Ovary (tissue), 7 donors: ENCODE measurements at regions not wholly inside any gene's neighbourhood (a gene's known extent, or its start where the extent isn't known, plus 50 kb on each side); places are given as distances from the start of the nearest gene placed in this dataset.

Experiments
- DNase-seq, 5 donors: peaks; one replicate each; pipeline ENCODE4 v3.0.0-alpha.2; 2019 to 2020
- H3K27ac ChIP-seq, 2 donors: fragments of 200-600 bp; one replicate each; pipeline versions ENCODE4 v1.5.1 to v1.8.0; 2019 to 2022
- H3K27me3 ChIP-seq: fragments of 200-600 bp; one replicate; pipeline ENCODE4 v1.8.0; 2022
- H3K36me3 ChIP-seq: fragments of 200-600 bp; sonication (generic); one replicate; pipeline ENCODE4 v1.5.1; 2019
- H3K4me1 ChIP-seq: one replicate; pipeline ENCODE4 v1.8.1; 2013; ENCODE audit warnings: mild to moderate bottlenecking, moderate library complexity; ENCODE audit not compliant: insufficient read depth
- H3K4me3 ChIP-seq: fragments of 200-600 bp; sonication (generic); one replicate; pipeline ENCODE4 v1.5.1; 2017
- H3K9me3 ChIP-seq, 2 donors: fragments of 200-600 bp in 1 of 2; sonication (generic) in 1 of 2; one replicate each; pipeline versions ENCODE4 v1.5.1 to v1.8.1; 2013 to 2019; ENCODE audit warnings: mild to moderate bottlenecking in 1 of 2, moderate library complexity in 1 of 2
- CTCF ChIP-seq, 3 donors: fragments of 450-650 bp in 2 of 3; fragments of 200-600 bp in 1 of 3; IDR thresholded peaks; one replicate each; pipeline versions ENCODE4 v1.5.1 to v1.8.0; 2016 to 2022; ENCODE audit warnings: antibody characterized with exemption in 3 of 3, mild to moderate bottlenecking in 1 of 3
- EP300 ChIP-seq: sonication (generic); formaldehyde crosslinking; IDR thresholded peaks from one replicate; pipeline ENCODE4 v1.6.1; 2017; ENCODE audit warnings: antibody characterized with exemption
- POLR2A ChIP-seq: fragments of 450-650 bp; IDR thresholded peaks from one replicate; pipeline ENCODE4 v1.6.1; 2017; ENCODE audit warnings: antibody characterized with exemption, mild to moderate bottlenecking, moderate library complexity
- WGBS, 3 donors: extraction: QIAGEN DNeasy Blood & Tissue Kit in 1 of 3; methylation state at CpG; one replicate each; pipeline versions ENCODE4 v1.1.5 to v1.1.7; 2013 to 2017; 5-methylcytosine and 5-hydroxymethylcytosine counted together
- intact Hi-C, 4 donors: fragments of 100-400 bp; cut with DNase I; formaldehyde crosslinking; loops; one replicate each; pipeline versions ENCODE4 v1.11.0 to v1.15.1; 2022 to 2023
- donor health status: DM: no; HTN: no; CAD: no; lungs with moderate emphysema.
- donor health status: DM: no; HTN: no; CAD: no.
- donor health status: Bipolar disorder and iron deficiency.
- donor health status: DM: no; HTN: no; CAD: no.
- donor health status: DM: yes; HTN: yes; CAD: no.

- no peaks in the 10 kb centered on the region for H3K9me3 ChIP-seq
Observed at GRCh38 chr16:66265556-66266141, 100.8 kb upstream of the CDH5 start.

GRCh38 chr16:66265048-66265415, 101.5 kb upstream of the CDH5 start:
- TF ChIP-seq EP300 (no peak), CTCF (IDR thresholded peaks at IDR 0.05) (no peak), POLR2A (no peak)
- DNase-seq, result peak in 1 of 5 donors; percentile 8
- Histone ChIP-seq H3K27me3 (no peaks in the 10 kb centered on the region), H3K9me3 (no peaks in the 10 kb centered on the region), H3K4me1 (peaks cover 13% of the 10 kb centered on the region), H3K36me3 (no peaks in the 10 kb centered on the region), H3K27ac (no peak overlapping the region), H3K4me3 (no peak overlapping the region)
- intact Hi-C loops, result loop anchor here in 2 of 4 donors (10.0 kb wide), 2 partner anchors 510 to 1140 kb away; partner anchors contain the start of gene CDH11 (in 1 of the 2)
- 65 to 96% (median 86%) methylated on average over 3 of the region's 3 CpGs for WGBS, 3 donors

More at GRCh38 chr16:66265556-66266141, 100.8 kb upstream of the CDH5 start:
- WGBS, 3 donors, result 82 to 86% (median 86%) methylated on average over 13 of the region's 13 CpGs
- peaks cover 15% of the 10 kb centered on the region for H3K4me1 ChIP-seq
- intact Hi-C loops, result loop anchor here in 2 of 4 donors (2.0 to 10.0 kb wide), 3 partner anchors 511 to 1143 kb away; partner anchors contain the start of gene CDH11 (in 2 of the 2)
- peak in 1 of 5 donors; percentile 17 for DNase-seq
- no peaks in the 10 kb centered on the region for H3K27me3 ChIP-seq
- no peak for TF ChIP-seq EP300
- TF ChIP-seq CTCF (IDR thresholded peaks at IDR 0.05), result no peak
- TF ChIP-seq POLR2A, result no peak
- H3K27ac ChIP-seq, result peak overlapping the region in 1 of 2 donors; percentile 2
- H3K36me3 ChIP-seq, result no peaks in the 10 kb centered on the region
- H3K4me3 ChIP-seq, result no peak overlapping the region

- Histone ChIP-seq H3K4me3 (no peak overlapping the region), H3K9me3 (no peaks in the 10 kb centered on the region), H3K4me1 (peaks cover 13% of the 10 kb centered on the region), H3K36me3 (no peaks in the 10 kb centered on the region), H3K27me3 (no peaks in the 10 kb centered on the region), H3K27ac (no peak overlapping the region)
- TF ChIP-seq POLR2A (no peak), CTCF (IDR thresholded peaks at IDR 0.05) (no peak), EP300 (no peak)
- 88 to 95% (median 93%) methylated on average over 17 of the region's 17 CpGs for WGBS, 3 donors
- intact Hi-C loops, result loop anchor here in 2 of 4 donors (10.0 kb wide), 2 partner anchors 510 to 1140 kb away; partner anchors contain the start of gene CDH11 (in 1 of the 2)
- DNase-seq, result peak in 1 of 5 donors; percentile 17
Observed at GRCh38 chr16:66264311-66265047, 102.0 kb upstream of the CDH5 start.

GRCh38 chr16:66263973-66264310, 102.5 kb upstream of the CDH5 start:
- H3K27me3 ChIP-seq, result no peaks in the 10 kb centered on the region
- peaks cover 13% of the 10 kb centered on the region for H3K4me1 ChIP-seq
- no peak overlapping the region for H3K4me3 ChIP-seq
- intact Hi-C loops, result loop anchor here in 2 of 4 donors (10.0 kb wide), 2 partner anchors 509 to 1139 kb away; partner anchors contain the start of gene CDH11 (in 1 of the 2)
- TF ChIP-seq POLR2A (no peak), CTCF (IDR thresholded peaks at IDR 0.05) (no peak), EP300 (no peak)
- H3K27ac ChIP-seq, result no peak overlapping the region
- 89 to 100% (median 95%) methylated on average over 1 of the region's 1 CpG for WGBS, 3 donors
- peak in 1 of 5 donors; percentile 14 for DNase-seq
- H3K9me3 ChIP-seq, result no peaks in the 10 kb centered on the region
- no peaks in the 10 kb centered on the region for H3K36me3 ChIP-seq
